ENCODE measurements at regions not wholly inside any gene's neighbourhood (a gene's known extent, or its start where the extent isn't known, plus 50 kb on each side); places are given as distances from the start of the nearest gene placed in this dataset.

DNA sequence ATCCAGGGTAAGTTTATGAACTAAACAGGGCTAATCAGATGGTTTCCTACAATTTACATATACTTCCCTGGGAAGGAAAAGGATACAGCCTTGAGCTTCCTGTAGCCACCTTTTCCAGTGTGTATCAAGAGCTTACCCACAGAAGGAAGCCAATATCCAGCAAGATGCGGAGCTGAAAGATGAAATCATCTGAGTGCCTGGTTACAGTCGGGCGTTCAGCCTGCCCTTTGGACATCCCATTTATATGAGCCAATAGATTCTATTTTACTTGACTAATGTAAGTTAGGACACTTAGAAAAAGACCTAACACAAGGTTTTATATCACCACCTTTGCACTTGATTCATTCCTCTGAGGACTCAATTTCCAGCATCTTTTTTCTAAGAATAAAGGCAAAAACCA is 108.2 kb downstream of the UCHL5 start:
- Histone ChIP-seq H3K4me3 (no peak overlapping the region), H3K4me1 (no peaks in the 10 kb centered on the region)

GRCh38 chr1:192951691-192952460 is 107.3 kb downstream of the UCHL5 start:
- Histone ChIP-seq H3K36me3 (no peaks in the 10 kb centered on the region), H3K27me3 (no peaks in the 10 kb centered on the region), H3K27ac (peak overlapping the region in 1 of 2 donors; percentile 10), H3K4me3 (no peak overlapping the region), H3K9me3 (no peaks in the 10 kb centered on the region), H3K4me1 (no peaks in the 10 kb centered on the region)
- no peak for TF ChIP-seq POLR2A (IDR thresholded peaks at IDR 0.05)
- TF ChIP-seq, protein P1, sequence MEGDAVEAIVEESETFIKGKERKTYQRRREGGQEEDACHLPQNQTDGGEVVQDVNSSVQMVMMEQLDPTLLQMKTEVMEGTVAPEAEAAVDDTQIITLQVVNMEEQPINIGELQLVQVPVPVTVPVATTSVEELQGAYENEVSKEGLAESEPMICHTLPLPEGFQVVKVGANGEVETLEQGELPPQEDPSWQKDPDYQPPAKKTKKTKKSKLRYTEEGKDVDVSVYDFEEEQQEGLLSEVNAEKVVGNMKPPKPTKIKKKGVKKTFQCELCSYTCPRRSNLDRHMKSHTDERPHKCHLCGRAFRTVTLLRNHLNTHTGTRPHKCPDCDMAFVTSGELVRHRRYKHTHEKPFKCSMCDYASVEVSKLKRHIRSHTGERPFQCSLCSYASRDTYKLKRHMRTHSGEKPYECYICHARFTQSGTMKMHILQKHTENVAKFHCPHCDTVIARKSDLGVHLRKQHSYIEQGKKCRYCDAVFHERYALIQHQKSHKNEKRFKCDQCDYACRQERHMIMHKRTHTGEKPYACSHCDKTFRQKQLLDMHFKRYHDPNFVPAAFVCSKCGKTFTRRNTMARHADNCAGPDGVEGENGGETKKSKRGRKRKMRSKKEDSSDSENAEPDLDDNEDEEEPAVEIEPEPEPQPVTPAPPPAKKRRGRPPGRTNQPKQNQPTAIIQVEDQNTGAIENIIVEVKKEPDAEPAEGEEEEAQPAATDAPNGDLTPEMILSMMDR (IDR thresholded peaks at IDR 0.05), result no peak
- intact Hi-C loops (cut with DNase I; ENCODE audit: low total_unique reads), result no loop called here
- DNase-seq, result peak; percentile 20 to 54

More for the DNA sequence above, 108.2 kb downstream of the UCHL5 start:
- H3K36me3 ChIP-seq, result no peaks in the 10 kb centered on the region
- no peak for DNase-seq
- intact Hi-C loops (cut with DNase I; ENCODE audit: low total_unique reads), result no loop called here
- H3K27me3 ChIP-seq, result no peaks in the 10 kb centered on the region
- H3K9me3 ChIP-seq, result no peaks in the 10 kb centered on the region
- no peak for TF ChIP-seq POLR2A (IDR thresholded peaks at IDR 0.05)
- TF ChIP-seq, protein P1 (IDR thresholded peaks at IDR 0.05), result no peak
- no peak overlapping the region for H3K27ac ChIP-seq

DNA sequence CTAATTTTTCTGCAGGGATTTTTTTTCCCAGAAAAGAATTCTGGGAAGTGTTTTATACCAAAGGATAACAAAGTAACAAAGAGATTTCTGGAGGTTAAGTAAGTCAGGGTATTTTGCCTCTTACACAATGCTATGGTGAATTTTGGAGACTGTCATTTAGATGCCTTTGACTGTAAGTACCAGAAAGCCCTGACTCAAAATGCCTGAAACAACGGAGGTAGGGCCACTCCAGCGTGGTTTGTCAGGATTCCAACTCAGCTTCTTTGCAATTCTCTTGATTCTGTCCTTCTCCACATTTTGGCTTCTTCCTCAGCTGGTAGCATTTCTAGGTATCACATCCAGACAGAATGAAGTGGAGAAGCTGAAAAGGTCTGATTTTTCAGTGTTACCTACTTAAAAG is 106.5 kb downstream of the UCHL5 start:
- H3K36me3 ChIP-seq, result no peaks in the 10 kb centered on the region
- TF ChIP-seq, protein P1 (IDR thresholded peaks at IDR 0.05), result no peak
- TF ChIP-seq POLR2A (IDR thresholded peaks at IDR 0.05), result no peak
- H3K27ac ChIP-seq, result peak overlapping the region in 1 of 2 donors; percentile 10
- no peaks in the 10 kb centered on the region for H3K9me3 ChIP-seq
- DNase-seq, result no peak
- no peaks in the 10 kb centered on the region for H3K27me3 ChIP-seq
- no peak overlapping the region for H3K4me3 ChIP-seq
- intact Hi-C loops (cut with DNase I; ENCODE audit: low total_unique reads), result no loop called here
- no peaks in the 10 kb centered on the region for H3K4me1 ChIP-seq

DNA sequence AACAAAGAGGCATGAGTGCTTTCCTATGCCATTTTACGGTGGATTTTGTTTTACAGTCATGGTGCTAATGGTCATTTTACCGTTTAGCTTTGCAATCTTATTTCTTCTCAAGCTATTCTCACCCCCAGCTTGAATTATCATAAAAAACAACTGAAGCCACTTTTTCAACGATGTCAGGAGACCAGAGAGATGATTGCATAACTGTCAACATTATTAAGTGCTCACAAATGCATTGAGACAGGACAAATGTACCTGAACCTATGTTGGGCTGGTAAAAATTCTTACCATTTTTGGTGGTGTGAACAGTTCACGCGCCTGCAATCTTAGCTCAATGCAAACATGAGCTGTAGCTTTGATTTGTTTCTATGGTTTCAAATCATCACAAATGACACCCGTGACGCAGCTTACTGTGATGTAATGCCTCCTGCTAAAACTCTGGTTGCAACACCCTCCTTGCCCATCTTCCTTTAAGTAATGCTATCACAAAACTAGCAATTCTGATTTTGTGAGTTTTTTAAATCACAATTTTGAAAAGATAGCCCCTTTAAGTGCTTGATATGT is 104.4 kb downstream of the UCHL5 start:
- Histone ChIP-seq H3K4me1 (no peaks in the 10 kb centered on the region), H3K36me3 (no peaks in the 10 kb centered on the region), H3K27ac (no peak overlapping the region), H3K9me3 (no peaks in the 10 kb centered on the region), H3K4me3 (no peak overlapping the region), H3K27me3 (no peaks in the 10 kb centered on the region)
- intact Hi-C loops (cut with DNase I; ENCODE audit: low total_unique reads), result no loop called here
- no peak for DNase-seq
- TF ChIP-seq POLR2A (IDR thresholded peaks at IDR 0.05), result no peak
- TF ChIP-seq, protein P1 (IDR thresholded peaks at IDR 0.05), result no peak

- intact Hi-C loops (cut with DNase I; ENCODE audit: low total_unique reads), result no loop called here
- Histone ChIP-seq H3K9me3 (no peaks in the 10 kb centered on the region), H3K4me1 (no peaks in the 10 kb centered on the region), H3K27ac (no peak overlapping the region), H3K4me3 (no peak overlapping the region), H3K36me3 (no peaks in the 10 kb centered on the region), H3K27me3 (no peaks in the 10 kb centered on the region)
- TF ChIP-seq POLR2A (IDR thresholded peaks at IDR 0.05), result no peak
- TF ChIP-seq, protein P1 (IDR thresholded peaks at IDR 0.05), result no peak
- no peak for DNase-seq
Observed at GRCh38 chr1:192958350-192958749, 100.8 kb downstream of the UCHL5 start.
